CD14-positive monocyte (primary cell): ENCODE measurements at regions not wholly inside any gene's neighbourhood (a gene's known extent, or its start where the extent isn't known, plus 50 kb on each side); places are given as distances from the start of the nearest gene placed in this dataset.

Experiments
- DNase-seq, 3 donors: peaks; one replicate each; pipeline ENCODE4 v3.0.0-alpha.2; 2011 to 2022
- H2AFZ ChIP-seq: 2 replicates; pipeline ENCODE4 v1.6.0; 2012; ENCODE audit warnings: mild to moderate bottlenecking, low read depth, low read length, inconsistent platforms; ENCODE audit not compliant: insufficient read depth, poor library complexity, severe bottlenecking
- H3K27ac ChIP-seq, 2 donors: 1 replicate in 1 of 2; 2 replicates in 1 of 2; pipeline ENCODE4 v1.5.1; 2012 to 2013; ENCODE audit warnings: low read length in 2 of 2, control low read depth in 1 of 2, inconsistent platforms in 1 of 2, low read depth in 1 of 2, mild to moderate bottlenecking in 1 of 2
- H3K27me3 ChIP-seq, 2 donors: one replicate each; pipeline versions ENCODE4 v1.6.0 to v1.6.1; 2011 to 2013; ENCODE audit warnings: low read length in 2 of 2; ENCODE audit not compliant: control insufficient read depth in 2 of 2, insufficient read depth in 2 of 2
- H3K36me3 ChIP-seq, 2 donors: replicated peaks in 1 of 2; 1 replicate in 1 of 2; 2 replicates in 1 of 2; pipeline versions ENCODE4 v1.5.1 to v1.6.1; 2012 to 2013; ENCODE audit warnings: low read length in 2 of 2, control low read depth in 1 of 2, inconsistent platforms in 1 of 2, mild to moderate bottlenecking in 1 of 2; ENCODE audit not compliant: insufficient read depth in 2 of 2, control insufficient read depth in 1 of 2
- H3K4me1 ChIP-seq, 2 donors: 1 replicate in 1 of 2; 2 replicates in 1 of 2; pipeline versions ENCODE4 v1.5.1 to v1.6.1; 2012 to 2013; ENCODE audit warnings: low read length in 2 of 2, control low read depth in 1 of 2, inconsistent platforms in 1 of 2, mild to moderate bottlenecking in 1 of 2, moderate library complexity in 1 of 2; ENCODE audit not compliant: insufficient read depth in 2 of 2, control insufficient read depth in 1 of 2
- H3K4me2 ChIP-seq: replicated peaks from 2 replicates; pipeline ENCODE3; 2012; ENCODE audit warnings: low read length, moderate library complexity, mild to moderate bottlenecking; ENCODE audit not compliant: poor library complexity, severe bottlenecking; ENCODE audit errors: extremely low read depth
- H3K4me3 ChIP-seq, 3 experiments: fragments of 200-600 bp in 1 of 3; sonication (generic) in 1 of 3; replicated peaks in 1 of 3; 1 replicate in 2 of 3; 2 replicates in 1 of 3; pipeline ENCODE4 v1.5.1; 2011 to 2013; ENCODE audit warnings: low read length in 3 of 3, mild to moderate bottlenecking in 3 of 3, control low read depth in 2 of 3, low read depth in 2 of 3, inconsistent platforms in 1 of 3, moderate library complexity in 1 of 3
- H3K79me2 ChIP-seq: 2 replicates; pipeline ENCODE4 v1.6.0; 2012; ENCODE audit warnings: mild to moderate bottlenecking, control low read depth, inconsistent platforms, low read length, moderate library complexity; ENCODE audit not compliant: insufficient read depth
- H3K9ac ChIP-seq: 2 replicates; pipeline ENCODE4 v1.6.0; 2017; ENCODE audit warnings: low read length, mild to moderate bottlenecking; ENCODE audit not compliant: insufficient read depth, poor library complexity, severe bottlenecking
- H3K9me3 ChIP-seq, 2 donors: replicated peaks in 1 of 2; 1 replicate in 1 of 2; 2 replicates in 1 of 2; pipeline versions ENCODE4 v1.5.1 to v1.6.1; 2012 to 2013; ENCODE audit warnings: low read length in 2 of 2, control low read depth in 1 of 2; ENCODE audit not compliant: control insufficient read depth in 1 of 2, insufficient read depth in 1 of 2
- H4K20me1 ChIP-seq: 2 replicates; pipeline ENCODE4 v1.6.0; 2012; ENCODE audit warnings: mild to moderate bottlenecking, low read length, control low read depth, moderate library complexity; ENCODE audit not compliant: insufficient read depth
- H3K27ac Mint-ChIP-seq, 7 donors: one replicate each; pipeline ENCODE4 v1.8.0; 2020; ENCODE audit warnings: mild to moderate bottlenecking in 7 of 7, mixed read lengths in 7 of 7, moderate library complexity in 6 of 7, inconsistent platforms in 2 of 7
- H3K27me3 Mint-ChIP-seq, 3 donors: one replicate each; pipeline ENCODE4 v1.8.0; 2021 to 2022; ENCODE audit warnings: low read depth in 3 of 3, mild to moderate bottlenecking in 3 of 3, mixed read lengths in 3 of 3, moderate library complexity in 3 of 3, inconsistent platforms in 1 of 3
- H3K36me3 Mint-ChIP-seq, 2 donors: one replicate each; pipeline ENCODE4 v1.8.0; 2020; ENCODE audit warnings: mixed read lengths in 2 of 2, inconsistent platforms in 1 of 2, mild to moderate bottlenecking in 1 of 2
- H3K4me1 Mint-ChIP-seq: one replicate; pipeline ENCODE4 v1.8.0; 2020; ENCODE audit warnings: mild to moderate bottlenecking, mixed read lengths
- H3K4me3 Mint-ChIP-seq, 2 donors: one replicate each; pipeline ENCODE4 v1.8.0; 2020; ENCODE audit warnings: mild to moderate bottlenecking in 2 of 2, mixed read lengths in 2 of 2, moderate library complexity in 1 of 2
- H3K9me3 Mint-ChIP-seq, 7 donors: one replicate each; pipeline ENCODE4 v1.8.0; 2020 to 2022; ENCODE audit warnings: mixed read lengths in 7 of 7, mild to moderate bottlenecking in 6 of 7, moderate library complexity in 6 of 7, inconsistent platforms in 2 of 7
- CTCF ChIP-seq: fragments of 200-600 bp; IDR thresholded peaks from one replicate; pipeline ENCODE4 v1.8.0; 2022; ENCODE audit warnings: antibody characterized with exemption, mild to moderate bottlenecking
- WGBS: methylation state at CpG from one replicate; pipeline ENCODE4 v1.1.5; 2013; ENCODE audit warnings: missing lambda C conversion rate; ENCODE audit not compliant: insufficient coverage; 5-methylcytosine and 5-hydroxymethylcytosine counted together
- intact Hi-C, 2 donors: fragments of 100-400 bp; cut with micrococcal nuclease; formaldehyde crosslinking; loops; one replicate each; pipeline versions ENCODE4 v1.15.0 to v1.15.1; 2023

GRCh38 chr10:8149991-8150390 is 95.5 kb downstream of the GATA3 start:
- Histone ChIP-seq H3K9ac (no peak overlapping the region), H3K36me3 (no peaks in the 10 kb centered on the region), H3K4me3 (no peak overlapping the region), H3K27me3 (no peaks in the 10 kb centered on the region), H3K27ac (no peak overlapping the region), H3K9me3 (no peaks in the 10 kb centered on the region), H3K79me2 (no peaks in the 10 kb centered on the region), H4K20me1 (no peaks in the 10 kb centered on the region), H3K4me1 (no peaks in the 10 kb centered on the region), H2AFZ (no peak overlapping the region), H3K4me2 (no peak overlapping the region)
- WGBS: 92% methylated on average over 11 of the region's 12 CpGs
- intact Hi-C loops: no loop called here
- no peak for TF ChIP-seq CTCF
- no peak for DNase-seq
- H3K4me1 Mint-ChIP-seq: no peaks in the 10 kb centered on the region
- H3K27me3 Mint-ChIP-seq: peaks cover 4 to 24% (median 7%) of the 10 kb centered on the region in 3 donors
- no peak overlapping the region for H3K27ac Mint-ChIP-seq
- H3K36me3 Mint-ChIP-seq: no peaks in the 10 kb centered on the region
- H3K9me3 Mint-ChIP-seq: peaks cover 0 to 2% (median 0%) of the 10 kb centered on the region in 7 donors
- no peak overlapping the region for H3K4me3 Mint-ChIP-seq

- H3K27ac ChIP-seq: no peak overlapping the region
- no peaks in the 10 kb centered on the region for H3K9me3 ChIP-seq
- H3K79me2 ChIP-seq: no peaks in the 10 kb centered on the region
- no peak overlapping the region for H2AFZ ChIP-seq
- H3K9ac ChIP-seq: no peak overlapping the region
- no peaks in the 10 kb centered on the region for H3K36me3 ChIP-seq
- Mint-ChIP-seq H3K4me3 (no peak overlapping the region), H3K36me3 (no peaks in the 10 kb centered on the region), H3K9me3 (peaks cover 0 to 2% (median 0%) of the 10 kb centered on the region in 7 donors), H3K4me1 (no peaks in the 10 kb centered on the region), H3K27ac (no peak overlapping the region), H3K27me3 (peaks cover 4 to 24% (median 7%) of the 10 kb centered on the region in 3 donors)
- no peaks in the 10 kb centered on the region for H4K20me1 ChIP-seq
- intact Hi-C loops: no loop called here
- WGBS: 100% methylated on average over 3 of the region's 7 CpGs
- no peaks in the 10 kb centered on the region for H3K27me3 ChIP-seq
- no peaks in the 10 kb centered on the region for H3K4me1 ChIP-seq
- no peak overlapping the region for H3K4me2 ChIP-seq
- TF ChIP-seq CTCF: no peak
- no peak for DNase-seq
- H3K4me3 ChIP-seq: no peak overlapping the region
Observed at GRCh38 chr10:8150401-8150905, 96.0 kb downstream of the GATA3 start.
